HG02852 (cell line): ENCODE measurements at regions not wholly inside any gene's neighbourhood (a gene's known extent, or its start where the extent isn't known, plus 50 kb on each side); places are given as distances from the start of the nearest gene placed in this dataset.
"Not testable (repeated sequence)": the region's sequence is repeated elsewhere in the genome, so short reads cannot be mapped to it uniquely, and the experiment has no call there.

Experiments used
- ATAC-seq: cut with Tn5 transposase; IDR thresholded peaks from one replicate; pipeline ENCODE4 v1.9.1; 2021; ENCODE audit warnings: mild to moderate bottlenecking, moderate library complexity; ENCODE audit not compliant: unreplicated experiment

DNA sequence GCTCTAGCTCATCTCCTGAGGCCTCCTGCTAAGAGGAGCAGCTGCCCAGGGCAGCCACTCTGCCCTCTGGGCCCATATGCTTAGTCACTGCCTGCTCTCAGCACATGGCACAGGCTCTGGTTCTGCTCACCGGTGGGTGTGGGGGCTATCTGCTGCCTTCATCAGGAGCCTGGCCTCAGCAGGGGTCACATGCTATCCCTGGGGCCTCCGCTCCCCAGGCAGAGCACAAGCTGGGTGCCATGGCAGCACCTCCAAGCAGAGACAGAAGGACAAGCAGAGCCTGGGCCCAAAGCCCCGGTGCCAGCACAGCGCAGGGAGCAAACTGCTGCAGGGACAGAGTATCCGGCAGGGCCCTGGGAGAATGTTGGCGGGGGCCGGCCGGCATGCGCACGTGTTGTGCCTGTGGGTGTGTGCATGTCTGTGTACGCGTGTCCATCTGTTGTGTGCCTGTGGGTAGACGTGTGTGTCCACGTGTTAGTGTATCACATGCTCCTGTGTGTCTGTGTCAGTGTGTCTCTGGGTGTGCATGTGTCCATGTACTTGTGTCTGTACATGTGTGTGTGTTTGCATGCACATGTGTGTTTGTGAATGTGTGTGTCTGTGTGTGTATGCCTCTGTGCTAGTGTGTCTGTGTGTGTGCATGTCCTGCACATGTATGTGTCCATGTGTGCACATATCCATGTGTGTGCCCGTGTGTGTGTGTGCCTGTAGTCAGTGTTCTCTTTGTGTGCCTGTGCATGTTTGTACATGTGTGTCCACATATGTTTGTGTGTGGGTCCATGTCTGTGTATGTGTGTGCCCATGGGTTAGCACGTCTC, 326.9 kb downstream of the TMEM121 start:
- ATAC-seq = no peak

DNA sequence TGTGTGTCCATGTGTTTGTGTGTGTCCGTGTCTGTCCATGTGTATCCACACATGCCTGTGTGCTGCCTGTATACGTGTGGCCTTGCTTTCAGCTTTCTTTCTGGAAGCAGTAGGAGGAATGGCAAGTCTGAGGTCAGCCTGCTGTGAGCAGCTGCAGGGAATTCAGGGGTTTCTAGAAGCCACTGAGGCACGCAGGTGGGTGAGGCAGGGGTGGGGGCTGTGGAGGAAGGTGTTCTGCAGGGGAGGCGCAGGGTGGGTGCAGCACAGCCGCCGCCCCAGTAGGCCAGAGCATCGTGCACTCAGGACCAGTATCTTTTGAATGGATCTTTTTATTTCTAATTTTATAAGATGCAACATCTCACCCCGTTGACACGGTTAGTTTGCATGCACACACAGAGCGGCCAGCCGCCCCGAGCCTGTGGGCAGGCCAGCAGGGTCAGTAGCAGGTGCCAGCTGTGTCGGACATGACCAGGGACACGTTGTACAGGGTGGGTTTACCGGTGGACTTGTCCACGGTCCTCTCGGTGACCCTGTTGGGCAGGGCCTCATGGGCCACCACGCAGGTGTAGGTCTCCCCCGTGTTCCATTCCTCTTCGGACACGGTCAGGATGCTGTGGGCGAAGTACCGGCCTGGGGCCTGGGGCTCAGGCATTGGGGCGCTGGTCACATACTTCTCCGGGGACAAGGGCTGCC, 327.7 kb downstream of the TMEM121 start:
- ATAC-seq = no peak

DNA sequence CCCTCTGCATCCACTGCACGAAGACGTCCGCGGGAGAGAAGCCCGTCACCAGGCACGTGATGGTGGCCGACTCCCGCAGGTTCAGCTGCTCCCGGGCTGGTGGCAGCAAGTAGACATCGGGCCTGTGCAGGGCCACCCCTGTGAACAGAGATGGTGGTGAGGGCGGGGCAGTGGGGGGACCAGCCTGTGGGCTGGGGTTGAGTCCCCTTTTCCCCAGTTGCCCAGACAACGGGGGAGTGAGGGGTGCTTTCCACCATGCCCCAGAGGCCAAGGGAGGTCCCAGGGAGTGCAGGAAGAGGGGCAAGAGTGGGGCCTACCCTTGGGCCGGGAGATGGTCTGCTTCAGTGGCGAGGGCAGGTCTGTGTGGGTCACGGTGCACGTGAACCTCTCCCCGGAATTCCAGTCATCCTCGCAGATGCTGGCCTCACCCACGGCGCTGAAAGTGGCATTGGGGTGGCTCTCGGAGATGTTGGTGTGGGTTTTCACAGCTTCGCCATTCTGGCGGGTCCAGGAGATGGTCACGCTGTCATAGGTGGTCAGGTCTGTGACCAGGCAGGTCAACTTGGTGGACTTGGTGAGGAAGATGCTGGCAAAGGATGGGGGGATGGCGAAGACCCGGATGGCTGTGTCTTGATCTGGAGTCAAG, 328.3 kb downstream of the TMEM121 start:
- ATAC-seq = no peak

DNA sequence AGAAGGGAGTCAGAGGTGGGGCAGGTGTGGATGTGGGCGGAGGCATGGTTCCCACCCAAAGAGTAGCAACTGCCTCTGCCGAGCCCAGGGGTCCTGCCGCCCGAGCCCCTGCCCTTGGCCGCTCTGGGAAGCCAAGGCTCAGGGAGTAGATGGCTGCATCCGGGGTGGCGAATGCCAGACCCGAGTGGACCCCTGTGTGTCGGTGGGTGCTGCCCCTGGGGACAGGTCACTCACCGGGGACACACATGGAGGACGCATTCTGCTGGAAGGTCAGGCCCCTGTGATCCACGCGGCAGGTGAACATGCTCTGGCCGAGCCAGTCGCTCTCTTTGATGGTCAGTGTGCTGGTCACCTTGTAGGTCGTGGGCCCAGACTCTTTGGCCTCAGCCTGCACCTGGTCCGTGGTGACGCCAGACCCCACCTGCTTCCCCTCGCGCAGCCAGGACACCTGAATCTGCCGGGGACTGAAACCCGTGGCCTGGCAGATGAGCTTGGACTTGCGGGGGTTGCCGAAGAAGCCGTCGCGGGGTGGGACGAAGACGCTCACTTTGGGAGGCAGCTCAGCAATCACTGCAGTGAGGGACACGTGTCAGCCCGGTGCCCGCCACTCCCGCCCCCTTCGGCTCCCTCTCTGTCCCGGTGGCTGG, 329.0 kb downstream of the TMEM121 start:
- ATAC-seq = no peak

DNA sequence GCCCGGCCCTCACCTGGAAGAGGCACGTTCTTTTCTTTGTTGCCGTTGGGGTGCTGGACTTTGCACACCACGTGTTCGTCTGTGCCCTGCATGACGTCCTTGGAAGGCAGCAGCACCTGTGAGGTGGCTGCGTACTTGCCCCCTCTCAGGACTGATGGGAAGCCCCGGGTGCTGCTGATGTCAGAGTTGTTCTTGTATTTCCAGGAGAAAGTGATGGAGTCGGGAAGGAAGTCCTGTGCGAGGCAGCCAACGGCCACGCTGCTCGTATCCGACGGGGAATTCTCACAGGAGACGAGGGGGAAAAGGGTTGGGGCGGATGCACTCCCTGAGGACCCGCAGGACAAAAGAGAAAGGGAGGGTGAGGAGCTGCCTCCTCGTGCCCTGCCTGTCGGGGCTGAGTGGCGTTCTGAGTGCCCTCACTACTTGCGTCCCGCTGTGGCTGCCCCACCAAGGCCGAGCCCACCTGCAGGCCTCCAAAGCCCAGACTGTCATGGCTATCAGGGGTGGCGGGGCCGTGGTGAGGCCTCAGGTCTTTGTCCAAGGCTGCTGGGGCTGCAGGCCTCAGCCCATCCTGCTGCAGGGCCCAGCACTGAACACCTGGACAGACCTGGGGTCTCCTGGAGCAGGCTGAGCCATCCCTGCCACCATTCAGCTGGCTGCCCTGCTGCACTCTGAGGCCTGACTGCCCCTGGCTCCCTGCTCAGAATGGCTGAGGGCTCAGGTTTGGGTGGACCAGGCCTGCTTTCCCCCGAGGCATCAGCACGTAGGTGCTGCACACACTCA, 329.7 kb downstream of the TMEM121 start:
- ATAC-seq = no peak

DNA sequence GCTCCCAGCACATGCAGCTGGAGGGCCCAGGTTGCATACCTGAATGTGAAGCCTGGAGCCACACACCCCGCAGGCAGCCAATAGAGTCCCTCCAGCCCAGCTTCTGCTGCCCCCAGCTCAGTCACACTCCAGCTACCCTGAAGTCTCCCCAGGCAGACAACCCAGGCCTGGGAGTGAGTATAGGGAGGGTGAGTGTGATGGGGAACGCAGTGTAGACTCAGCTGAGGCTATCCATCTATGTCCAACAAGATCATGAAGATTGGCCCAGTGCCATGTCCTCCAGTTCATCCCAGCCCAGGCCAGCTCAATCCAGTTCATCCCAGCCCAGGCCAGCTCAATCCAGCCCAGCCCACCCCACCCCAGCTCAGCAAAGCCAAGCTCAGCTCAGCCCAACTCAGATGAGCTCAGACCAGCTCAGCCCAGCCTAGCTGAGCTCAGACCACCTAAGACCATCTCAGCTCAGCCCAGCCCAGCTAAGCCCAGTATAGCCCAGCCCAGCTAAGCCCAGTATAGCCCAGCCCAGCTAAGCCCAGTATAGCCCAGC, 330.4 kb downstream of the TMEM121 start:
- ATAC-seq = no peak

DNA sequence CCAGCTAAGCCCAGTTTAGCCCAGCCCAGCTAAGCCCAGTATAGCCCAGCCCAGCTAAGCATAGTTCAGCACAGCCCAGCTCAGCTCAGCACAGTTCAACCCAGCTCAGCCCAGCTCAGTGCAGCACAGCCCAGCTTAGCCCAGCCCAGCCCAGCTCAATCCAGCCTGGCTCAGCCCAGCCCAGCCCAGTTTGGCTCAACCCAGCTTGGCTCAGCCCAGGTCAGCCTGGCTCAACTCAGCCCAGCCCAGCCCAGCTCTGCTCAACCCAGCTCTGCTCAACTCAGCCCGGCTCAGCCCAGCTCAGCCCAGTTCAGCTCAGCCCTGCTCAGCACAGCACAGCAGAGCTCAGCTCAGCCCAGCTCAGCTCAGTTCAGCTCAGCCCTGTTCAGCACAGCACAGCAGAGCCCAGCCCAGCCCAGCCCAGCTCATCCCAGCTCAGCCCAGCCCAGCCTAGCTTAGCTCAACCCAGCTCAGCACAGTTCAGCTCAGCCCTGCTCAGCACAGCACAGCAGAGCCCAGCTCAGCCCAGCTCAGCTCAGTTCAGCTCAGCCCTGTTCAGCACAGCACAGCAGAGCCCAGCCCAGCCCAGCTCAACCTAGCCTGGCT, 330.9 kb downstream of the TMEM121 start:
- no peak for ATAC-seq

DNA sequence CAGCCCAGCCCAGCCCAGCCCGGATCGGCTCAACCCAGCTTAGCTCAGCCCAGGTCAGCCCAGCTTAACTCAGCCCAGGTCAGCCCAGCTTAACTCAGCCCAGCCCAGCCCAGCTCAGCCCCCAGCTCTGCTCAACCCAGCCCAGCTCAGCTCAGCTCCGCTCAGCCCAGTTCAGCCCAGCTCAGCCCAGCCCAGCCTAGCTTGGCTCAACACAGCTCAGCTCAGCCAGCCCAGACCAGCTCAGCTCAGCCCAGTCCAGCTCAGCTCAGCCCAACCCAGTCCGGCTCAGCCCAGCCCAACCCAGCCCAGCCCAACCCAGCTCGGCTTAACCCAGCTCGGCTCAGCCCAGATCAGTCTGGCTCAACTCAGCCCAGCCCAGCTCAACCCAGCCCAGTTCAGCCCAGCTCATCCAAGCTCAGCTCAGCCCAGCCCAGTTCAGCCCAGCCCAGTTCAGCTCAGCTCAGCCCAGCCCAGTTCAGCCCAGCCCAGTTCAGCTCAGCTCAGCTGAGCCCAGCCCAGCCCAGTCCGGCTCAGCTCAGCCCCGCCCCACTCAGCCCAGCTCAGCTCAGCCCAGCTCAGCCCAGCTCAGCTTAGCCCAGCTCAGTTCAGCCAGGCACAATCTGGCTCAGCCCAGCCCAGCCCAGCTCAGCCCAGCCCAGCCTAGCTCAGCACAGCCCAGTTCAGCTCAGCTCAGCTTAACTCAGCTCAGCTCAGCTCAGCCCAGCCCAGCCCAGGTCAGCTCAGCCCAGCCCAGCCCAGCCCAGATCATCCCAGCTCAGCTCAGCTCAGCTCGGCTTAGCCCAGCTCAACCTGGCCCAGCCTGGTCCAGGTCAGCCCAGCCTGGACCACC, 331.7 kb downstream of the TMEM121 start:
- no peak for ATAC-seq

DNA sequence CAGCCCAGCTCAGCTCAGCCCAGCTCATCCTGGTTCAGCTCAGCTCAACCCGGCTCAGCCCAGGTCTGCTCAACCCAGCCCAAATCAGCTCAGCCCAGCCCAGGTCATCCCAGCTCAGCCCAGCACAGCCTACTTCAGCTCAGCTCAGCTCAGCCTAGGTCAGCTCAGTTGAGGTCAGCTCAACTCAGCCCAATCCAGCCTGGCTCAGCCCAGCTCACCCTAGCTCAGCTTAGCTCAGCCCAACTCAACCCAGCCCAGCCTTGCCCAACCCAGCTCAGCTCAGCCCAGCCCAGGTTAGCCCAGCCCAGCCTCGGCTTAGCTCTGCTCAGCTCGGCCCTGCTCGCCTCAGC, 332.3 kb downstream of the TMEM121 start:
- no peak for ATAC-seq

DNA sequence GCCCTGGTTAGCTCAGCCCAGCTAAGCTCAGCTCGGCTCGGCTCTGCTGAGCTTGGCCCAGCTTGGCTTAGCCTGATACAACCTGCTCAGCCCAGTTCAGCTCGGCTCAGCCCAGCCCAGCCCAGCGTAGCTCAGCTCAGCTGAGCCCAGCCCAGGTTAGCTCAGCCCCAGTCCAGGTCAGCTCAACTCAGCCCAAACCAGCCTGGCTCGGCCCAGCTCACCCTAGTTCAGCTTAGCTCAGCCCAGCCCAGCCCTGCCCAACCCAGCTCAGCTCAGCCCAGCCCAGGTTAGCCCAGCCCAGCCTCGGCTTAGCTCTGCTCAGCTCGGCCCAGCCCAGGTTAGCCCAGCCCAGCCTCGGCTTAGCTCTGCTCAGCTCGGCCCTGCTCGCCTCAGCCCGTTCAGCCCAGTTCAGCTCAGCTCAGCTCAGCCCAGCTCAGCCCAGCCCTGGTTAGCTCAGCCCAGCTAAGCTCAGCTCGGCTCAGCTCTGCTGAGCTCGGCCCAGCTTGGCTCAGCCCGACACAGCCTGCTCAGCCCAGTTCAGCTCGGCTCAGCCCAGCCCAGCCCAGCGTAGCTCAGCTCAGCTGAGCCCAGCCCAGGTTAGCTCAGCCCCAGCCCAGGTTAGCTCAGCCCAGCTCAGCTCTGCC, 332.8 kb downstream of the TMEM121 start:
- not testable (repeated sequence) for ATAC-seq

DNA sequence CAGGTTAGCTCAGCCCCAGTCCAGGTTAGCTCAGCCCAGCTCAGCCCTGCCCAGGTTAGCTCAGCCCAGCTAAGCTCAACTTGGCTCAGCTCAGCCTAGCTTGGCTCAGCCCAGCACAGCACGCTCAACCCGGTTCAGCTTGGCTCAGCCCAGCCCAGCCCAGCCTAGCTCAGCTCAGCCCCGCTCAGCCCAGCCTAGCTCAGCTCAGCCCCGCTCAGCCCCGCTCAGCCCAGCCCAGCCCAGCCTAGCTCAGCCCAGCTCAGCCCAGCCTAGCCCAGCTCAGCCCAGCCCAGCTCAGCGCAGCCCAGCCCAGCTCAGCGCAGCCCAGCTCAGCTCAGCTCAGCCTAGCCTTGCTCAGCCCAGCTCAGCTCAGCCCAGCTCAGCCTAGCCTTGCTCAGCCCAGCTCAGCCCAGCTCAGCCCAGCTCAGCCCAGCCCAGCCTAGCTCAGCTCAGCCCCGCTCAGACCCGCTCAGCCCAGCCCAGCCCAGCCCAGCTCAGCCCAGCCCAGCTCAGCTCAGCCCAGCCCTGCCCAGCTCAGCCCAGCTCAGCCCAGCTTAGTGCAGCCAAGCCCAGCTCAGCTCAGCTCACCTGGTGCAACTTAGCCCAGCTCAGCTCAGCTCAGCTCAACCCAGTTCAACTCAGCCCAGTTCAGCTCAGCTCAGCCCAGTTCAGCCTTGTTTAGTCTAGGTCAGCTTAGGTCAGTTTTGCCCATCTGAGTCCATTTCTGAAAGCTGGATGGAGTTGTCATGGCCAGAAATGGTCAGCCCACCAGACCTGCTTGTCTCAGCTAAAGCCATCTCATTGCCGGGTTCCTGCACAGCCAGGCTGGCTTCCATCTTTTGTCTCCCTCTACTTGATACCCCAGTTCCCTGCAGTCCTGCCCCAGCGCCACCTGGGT, 333.6 kb downstream of the TMEM121 start:
- ATAC-seq = no peak

DNA sequence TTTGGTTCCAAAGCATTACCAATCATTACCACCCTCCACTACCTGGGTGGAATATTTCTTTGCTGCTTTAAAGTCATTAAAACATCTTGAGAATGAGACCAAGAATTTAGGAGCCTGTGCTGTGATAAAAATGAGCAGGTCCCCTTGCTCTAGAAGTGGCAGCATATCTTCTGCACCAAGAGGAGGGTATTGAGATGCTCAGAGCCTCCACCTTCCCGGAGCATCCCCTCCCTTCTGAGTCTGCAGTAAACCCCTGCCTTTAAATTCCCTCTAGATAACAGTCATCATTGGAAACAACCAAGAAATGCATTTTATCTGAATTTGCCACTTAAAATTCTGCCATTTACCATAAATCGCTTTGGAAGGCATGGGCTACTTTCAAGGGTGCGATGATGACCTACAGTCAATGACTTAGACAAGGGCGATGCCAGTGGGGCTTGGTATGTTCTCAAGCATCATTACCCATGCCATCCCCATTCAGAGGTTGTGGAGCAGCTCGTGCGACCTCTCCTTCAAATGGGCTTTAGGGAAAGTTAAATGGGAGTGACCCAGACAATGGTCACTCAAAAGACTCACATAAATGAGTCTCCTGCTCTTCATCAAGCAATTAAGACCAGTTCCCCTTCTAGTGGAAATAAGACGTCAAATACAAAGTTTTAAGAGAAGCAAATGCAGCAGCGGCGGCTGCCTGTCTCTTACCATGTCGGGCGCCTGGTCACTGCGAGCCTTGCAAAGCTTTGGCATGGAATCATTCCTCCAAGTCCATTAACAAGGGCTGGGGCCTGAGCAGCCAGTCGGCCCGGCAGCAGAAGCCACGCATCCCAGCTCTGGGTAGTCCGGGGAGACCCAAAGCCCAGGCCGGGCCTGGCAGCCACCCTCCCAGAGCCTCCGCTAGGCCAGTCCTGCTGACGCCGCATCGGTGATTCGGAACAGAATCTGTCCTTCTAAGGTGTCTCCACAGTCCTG, 334.5 kb downstream of the TMEM121 start:
- no peak for ATAC-seq

DNA sequence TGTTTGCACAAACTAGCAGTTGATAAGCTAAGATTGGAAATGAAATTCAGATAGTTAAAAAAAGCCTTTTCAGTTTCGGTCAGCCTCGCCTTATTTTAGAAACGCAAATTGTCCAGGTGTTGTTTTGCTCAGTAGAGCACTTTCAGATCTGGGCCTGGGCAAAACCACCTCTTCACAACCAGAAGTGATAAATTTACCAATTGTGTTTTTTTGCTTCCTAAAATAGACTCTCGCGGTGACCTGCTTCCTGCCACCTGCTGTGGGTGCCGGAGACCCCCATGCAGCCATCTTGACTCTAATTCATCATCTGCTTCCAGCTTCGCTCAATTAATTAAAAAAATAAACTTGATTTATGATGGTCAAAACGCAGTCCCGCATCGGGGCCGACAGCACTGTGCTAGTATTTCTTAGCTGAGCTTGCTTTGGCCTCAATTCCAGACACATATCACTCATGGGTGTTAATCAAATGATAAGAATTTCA, 335.6 kb downstream of the TMEM121 start:
- no peak for ATAC-seq

DNA sequence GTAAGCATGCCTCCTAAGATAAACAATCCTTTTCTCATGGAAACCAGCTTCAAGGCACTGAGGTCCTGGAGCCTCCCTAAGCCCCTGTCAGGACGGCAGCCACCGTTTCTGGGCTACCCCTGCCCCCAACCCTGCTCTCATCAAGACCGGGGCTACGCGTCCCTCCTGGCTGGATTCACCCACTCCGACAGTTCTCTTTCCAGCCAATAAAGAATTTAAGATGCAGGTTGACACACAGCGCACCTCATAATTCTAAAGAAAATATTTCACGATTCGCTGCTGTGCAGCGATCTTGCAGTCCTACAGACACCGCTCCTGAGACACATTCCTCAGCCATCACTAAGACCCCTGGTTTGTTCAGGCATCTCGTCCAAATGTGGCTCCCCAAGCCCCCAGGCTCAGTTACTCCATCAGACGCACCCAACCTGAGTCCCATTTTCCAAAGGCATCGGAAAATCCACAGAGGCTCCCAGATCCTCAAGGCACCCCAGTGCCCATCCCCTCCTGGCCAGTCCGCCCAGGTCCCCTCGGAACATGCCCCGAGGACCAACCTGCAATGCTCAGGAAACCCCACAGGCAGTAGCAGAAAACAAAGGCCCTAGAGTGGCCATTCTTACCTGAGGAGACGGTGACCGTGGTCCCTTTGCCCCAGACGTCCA, 336.3 kb downstream of the TMEM121 start:
- ATAC-seq = no peak

DNA sequence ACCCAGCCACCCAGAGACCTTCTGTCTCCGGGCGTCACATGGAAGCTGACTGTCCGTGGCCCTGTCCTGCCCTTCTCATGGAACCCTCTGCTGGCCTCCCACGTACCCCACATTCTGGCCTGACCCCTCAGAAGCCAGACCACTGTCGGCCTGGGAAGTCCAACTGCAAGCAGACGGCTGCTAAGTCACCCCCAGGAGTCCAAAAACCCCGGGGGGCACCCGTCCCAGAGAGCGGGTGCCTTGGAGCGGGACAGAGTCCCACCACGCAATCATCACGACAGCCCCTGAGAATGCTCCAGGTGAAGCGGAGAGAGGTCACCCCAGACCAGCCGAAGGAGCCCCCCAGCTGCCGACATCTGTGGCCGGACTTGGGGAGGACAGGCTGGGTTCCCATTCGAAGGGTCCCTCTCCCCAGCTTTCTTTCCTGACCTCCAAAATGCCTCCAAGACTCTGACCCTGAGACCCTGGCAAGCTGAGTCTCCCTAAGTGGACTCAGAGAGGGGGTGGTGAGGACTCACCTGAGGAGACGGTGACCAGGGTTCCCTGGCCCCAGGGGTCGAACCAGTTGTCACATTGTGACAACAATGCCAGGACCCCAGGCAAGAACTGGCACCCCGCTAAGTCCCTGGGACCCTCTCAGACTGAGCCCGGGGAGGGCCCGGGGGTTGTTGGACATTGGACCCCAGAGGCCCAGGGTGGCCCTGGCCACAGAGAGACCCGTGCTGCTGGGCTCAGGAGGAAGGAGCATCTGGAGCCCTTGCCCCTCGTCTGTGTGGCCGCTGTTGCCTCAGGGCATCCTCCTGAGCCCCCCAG, 337.1 kb downstream of the TMEM121 start:
- ATAC-seq = no peak
